Heart right ventricle (tissue), 16 donors: ENCODE measurements at regions not wholly inside any gene's neighbourhood (a gene's known extent, or its start where the extent isn't known, plus 50 kb on each side); places are given as distances from the start of the nearest gene placed in this dataset.

ENCODE experiments used
- ATAC-seq, 8 donors: fragments of 200-7000 bp; cut with Tn5 transposase; one replicate each; pipeline ENCODE4 v1.9.1; 2020; ENCODE audit warnings: mild to moderate bottlenecking in 8 of 8, moderate library complexity in 8 of 8, moderate number of reproducible peaks in 1 of 8
- DNase-seq, 2 donors: peaks; one replicate each; pipeline ENCODE4 v3.0.0-alpha.2; 2020
- H3K27ac ChIP-seq, 10 donors: fragments of 200-600 bp; sonication (generic) in 2 of 10; one replicate each; pipeline versions ENCODE4 v1.5.0 to v1.8.0; 2020 to 2022; ENCODE audit warnings: mild to moderate bottlenecking in 3 of 10
- H3K27me3 ChIP-seq, 7 donors: fragments of 200-600 bp; one replicate each; pipeline ENCODE4 v1.8.0; 2021 to 2022; ENCODE audit warnings: mild to moderate bottlenecking in 2 of 7
- H3K36me3 ChIP-seq, 9 donors: fragments of 200-600 bp; sonication (generic) in 1 of 9; one replicate each; pipeline versions ENCODE4 v1.5.0 to v1.8.0; 2020 to 2022; ENCODE audit warnings: mild to moderate bottlenecking in 2 of 9
- H3K4me1 ChIP-seq, 9 donors: fragments of 200-600 bp; sonication (generic) in 1 of 9; one replicate each; pipeline versions ENCODE4 v1.5.0 to v1.8.0; 2020 to 2022; ENCODE audit warnings: mild to moderate bottlenecking in 4 of 9
- H3K4me3 ChIP-seq, 10 donors: fragments of 200-600 bp; sonication (generic) in 2 of 10; one replicate each; pipeline versions ENCODE4 v1.5.0 to v1.8.0; 2020 to 2022; ENCODE audit warnings: mild to moderate bottlenecking in 7 of 10, moderate library complexity in 2 of 10
- H3K9me3 ChIP-seq, 11 donors: fragments of 200-600 bp in 10 of 11; sonication (generic) in 2 of 11; one replicate each; pipeline versions ENCODE4 v1.5.0 to v1.8.0; 2013 to 2022; ENCODE audit warnings: mild to moderate bottlenecking in 2 of 11, control low read depth in 1 of 11, moderate library complexity in 1 of 11
- WGBS, 2 donors: extraction: QIAGEN DNeasy Blood & Tissue Kit; methylation state at CpG; one replicate each; pipeline ENCODE4 v1.1.7; 2013; ENCODE audit warnings: inconsistent platforms in 1 of 2; 5-methylcytosine and 5-hydroxymethylcytosine counted together
- intact Hi-C, 10 donors: fragments of 100-400 bp; cut with DNase I; formaldehyde crosslinking; loops; one replicate each; pipeline versions ENCODE4 v1.11.1 to v1.14.2; 2022
- TF ChIP-seq, protein P1 (sequence below), 9 donors: fragments of 200-600 bp; sonication (generic) in 2 of 9; IDR thresholded peaks; one replicate each; pipeline versions ENCODE4 v1.5.0 to v1.8.0; 2021 to 2022; ENCODE audit warnings: antibody characterized with exemption in 9 of 9, mild to moderate bottlenecking in 5 of 9, moderate library complexity in 1 of 9
- donor health status: Arrhythmogenic right ventricular cardiomyopathy.
- donor health status: ischemic (EF 13 %, LVEDD 7.1; RV severe dilation, severe dysfunction).
- donor health status: healthy with polysubstance abuse.
- donor health status: DM: no; HTN: yes; CAD: no.
- donor health status: DM: no; HTN: no; CAD: no.
- donor health status: ischemic (EF 25% LVEDD 6.9; RV normal size, moderate dysfunction).
- donor health status: ischemic (EF 25% LVEDD 5.7; RV mildly dilated, moderate dysfunction).
- donor health status: healthy.
- donor health status: DM: yes; HTN: yes; CAD: no.
- donor health status: Ischemic cardiomyopathy.
- donor health status: ischemic (EF 35%, LVEDD 5.7; RV mildly dilated, moderate dysfunction).
- donor health status: nonischemic (EF 11% LVEDD 7.7; RV severe dilation, severe dysfunction).
- donor health status: DM: yes; HTN: yes; CAD: no.
- donor health status: PGD.
- donor health status: ischemic (EF 29% LVEDD 5.4; RV normal size, mild dysfunction).
- donor health status: nonischemic (EF 23%, LVEDD 6.1; RV moderate dilation, normal function).

DNA sequence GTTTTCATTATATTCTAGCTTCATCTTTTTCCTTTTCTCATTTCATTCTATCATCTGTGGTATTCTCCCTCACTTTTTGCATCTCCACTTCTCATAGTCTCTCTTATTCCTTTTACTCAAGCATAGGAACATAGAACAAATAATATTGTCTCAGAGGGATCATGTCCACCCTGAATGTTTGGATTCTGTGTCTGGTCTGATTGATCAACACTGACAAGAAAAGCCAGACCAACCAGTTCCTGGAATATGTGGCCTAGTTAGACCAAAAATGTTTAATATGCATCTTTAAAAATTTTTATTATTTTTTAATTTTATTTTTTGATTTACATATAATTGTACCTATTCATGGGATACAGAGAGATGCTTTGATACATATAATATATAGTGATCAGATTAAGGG is 212.0 kb upstream of the ALCAM start:
- TF ChIP-seq, protein P1, sequence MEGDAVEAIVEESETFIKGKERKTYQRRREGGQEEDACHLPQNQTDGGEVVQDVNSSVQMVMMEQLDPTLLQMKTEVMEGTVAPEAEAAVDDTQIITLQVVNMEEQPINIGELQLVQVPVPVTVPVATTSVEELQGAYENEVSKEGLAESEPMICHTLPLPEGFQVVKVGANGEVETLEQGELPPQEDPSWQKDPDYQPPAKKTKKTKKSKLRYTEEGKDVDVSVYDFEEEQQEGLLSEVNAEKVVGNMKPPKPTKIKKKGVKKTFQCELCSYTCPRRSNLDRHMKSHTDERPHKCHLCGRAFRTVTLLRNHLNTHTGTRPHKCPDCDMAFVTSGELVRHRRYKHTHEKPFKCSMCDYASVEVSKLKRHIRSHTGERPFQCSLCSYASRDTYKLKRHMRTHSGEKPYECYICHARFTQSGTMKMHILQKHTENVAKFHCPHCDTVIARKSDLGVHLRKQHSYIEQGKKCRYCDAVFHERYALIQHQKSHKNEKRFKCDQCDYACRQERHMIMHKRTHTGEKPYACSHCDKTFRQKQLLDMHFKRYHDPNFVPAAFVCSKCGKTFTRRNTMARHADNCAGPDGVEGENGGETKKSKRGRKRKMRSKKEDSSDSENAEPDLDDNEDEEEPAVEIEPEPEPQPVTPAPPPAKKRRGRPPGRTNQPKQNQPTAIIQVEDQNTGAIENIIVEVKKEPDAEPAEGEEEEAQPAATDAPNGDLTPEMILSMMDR (IDR thresholded peaks at IDR 0.05) = no peak
- no peaks in the 10 kb centered on the region for H3K27me3 ChIP-seq

DNA sequence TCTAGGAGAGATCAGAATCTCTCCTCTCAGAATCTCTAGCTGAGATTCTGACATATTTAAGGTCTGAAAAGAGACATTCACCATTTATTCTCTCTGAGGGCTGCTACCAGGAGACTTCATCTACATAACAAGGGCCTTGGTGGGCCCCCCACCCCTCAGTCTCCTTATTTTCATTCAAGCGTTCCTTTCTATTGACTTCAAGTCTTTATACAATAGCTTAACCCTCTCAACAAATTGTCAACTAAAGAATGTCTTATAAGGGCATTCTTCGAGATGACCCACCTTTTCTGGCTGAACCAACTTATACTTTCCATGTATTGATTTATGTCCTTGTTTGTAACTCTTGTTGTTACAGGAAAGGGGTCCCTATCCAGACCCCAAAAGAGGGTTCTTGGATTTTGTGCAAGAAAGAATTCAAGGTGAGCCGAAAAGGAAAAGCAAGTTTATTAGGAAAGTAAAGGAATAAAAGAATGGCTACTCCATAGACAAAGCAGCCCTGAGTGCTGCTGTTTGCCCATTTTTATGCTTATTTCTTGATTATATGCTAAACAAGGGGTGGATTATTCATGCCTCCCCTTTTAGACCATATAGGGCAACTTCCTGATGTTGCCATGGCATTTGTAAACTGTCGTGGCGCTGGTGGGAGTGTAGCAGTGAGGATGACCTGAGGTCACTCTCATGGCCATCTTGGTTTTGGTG is 209.5 kb upstream of the ALCAM start:
- WGBS, 2 donors = 86 to 91% methylated on average over 5 of the region's 5 CpGs
- H3K27me3 ChIP-seq = no peaks in the 10 kb centered on the region
- DNase-seq (no peak), ATAC-seq (no peak)
- TF ChIP-seq, protein P1 (IDR thresholded peaks at IDR 0.05) = no peak
- no peak overlapping the region for H3K4me3 ChIP-seq
- H3K36me3 ChIP-seq = no peaks in the 10 kb centered on the region
- no peak overlapping the region for H3K27ac ChIP-seq
- intact Hi-C loops = no loop called here
- H3K9me3 ChIP-seq = no peaks in the 10 kb centered on the region
- H3K4me1 ChIP-seq = no peaks in the 10 kb centered on the region

More for the DNA sequence above, 212.0 kb upstream of the ALCAM start:
- DNase-seq = no peak
- H3K27ac ChIP-seq = no peak overlapping the region
- H3K4me1 ChIP-seq = no peaks in the 10 kb centered on the region
- no peaks in the 10 kb centered on the region for H3K9me3 ChIP-seq
- H3K36me3 ChIP-seq = no peaks in the 10 kb centered on the region
- no peak for ATAC-seq
- H3K4me3 ChIP-seq = no peak overlapping the region
- intact Hi-C loops = no loop called here

DNA sequence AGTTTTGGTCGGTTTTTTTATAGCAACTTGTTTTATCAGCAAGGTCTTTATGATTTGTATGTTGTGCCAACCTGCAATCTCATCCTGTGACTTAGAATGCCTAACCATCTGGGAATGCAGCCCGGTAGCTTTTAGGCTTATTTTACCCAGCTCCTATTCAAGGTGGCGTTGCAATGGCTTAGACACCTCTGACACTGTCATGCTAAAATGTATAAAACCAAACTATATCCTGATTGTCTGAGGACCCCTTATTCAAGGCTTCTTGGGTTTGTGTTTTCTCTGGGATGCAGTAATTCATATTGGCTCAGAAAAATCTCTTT is 209.0 kb upstream of the ALCAM start:
- no peak for ATAC-seq
- WGBS, 2 donors = 68 to 78% methylated on average over 3 of the region's 3 CpGs

DNA sequence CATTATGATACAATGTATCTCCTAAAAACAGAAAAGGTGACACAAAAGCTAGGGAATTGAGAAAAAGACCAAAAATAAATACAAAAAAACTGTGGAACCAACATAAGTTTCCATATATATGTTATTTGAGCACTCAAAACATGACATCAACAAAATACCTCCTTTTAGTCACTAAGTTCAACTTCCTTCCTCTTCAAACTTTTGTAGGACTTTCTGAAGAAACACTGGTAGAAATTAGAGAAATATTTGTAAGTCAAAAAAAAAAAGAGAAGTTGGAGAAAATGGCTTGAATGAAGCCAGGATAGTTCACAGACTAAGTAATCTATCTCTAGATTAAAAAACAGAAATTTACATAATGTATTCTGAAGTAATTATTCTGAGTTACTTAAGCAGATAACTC is 208.4 kb upstream of the ALCAM start:
- Histone ChIP-seq H3K4me1 (no peaks in the 10 kb centered on the region), H3K4me3 (no peak overlapping the region), H3K9me3 (no peaks in the 10 kb centered on the region), H3K27me3 (no peaks in the 10 kb centered on the region), H3K27ac (no peak overlapping the region), H3K36me3 (no peaks in the 10 kb centered on the region)
- no peak for ATAC-seq
- intact Hi-C loops = no loop called here
- TF ChIP-seq, protein P1 (IDR thresholded peaks at IDR 0.05) = no peak
- no peak for DNase-seq

More for the DNA sequence above, 209.0 kb upstream of the ALCAM start:
- Histone ChIP-seq H3K27me3 (no peaks in the 10 kb centered on the region), H3K9me3 (no peaks in the 10 kb centered on the region), H3K36me3 (no peaks in the 10 kb centered on the region), H3K4me1 (no peaks in the 10 kb centered on the region), H3K4me3 (no peak overlapping the region), H3K27ac (no peak overlapping the region)
- no peak for DNase-seq
- TF ChIP-seq, protein P1 (IDR thresholded peaks at IDR 0.05) = no peak
- intact Hi-C loops = no loop called here
